T-cell (primary cell): ENCODE measurements at regions not wholly inside any gene's neighbourhood (a gene's known extent, or its start where the extent isn't known, plus 50 kb on each side); places are given as distances from the start of the nearest gene placed in this dataset.
A peak's percentile ranks its signal among the peaks of the same experiment; 100 is the strongest.
"Not testable (repeated sequence)": the region's sequence is repeated elsewhere in the genome, so short reads cannot be mapped to it uniquely, and the experiment has no call there.

ENCODE experiments used
- ATAC-seq, 4 experiments: fragments of 200-7000 bp in 3 of 4; fragments of 150-1000 bp in 1 of 4; cut with Tn5 transposase; replicated peaks in 1 of 4; 1 replicate in 3 of 4; 2 replicates in 1 of 4; pipeline ENCODE4 v1.10.0; 2021; ENCODE audit warnings: moderate library complexity in 3 of 4, mild to moderate bottlenecking in 2 of 4, moderate number of reproducible peaks in 1 of 4
- CTCF ChIA-PET, 2 donors: fragments of 300-600 bp; sonication (Branson Sonifier 250); formaldehyde crosslinking; loops; one replicate each; lab custom pipeline; 2022; ENCODE audit warnings: antibody characterized with exemption in 2 of 2; lab: Charles Lee
- POLR2A ChIA-PET, 2 donors: fragments of 300-600 bp; sonication (Branson Sonifier 250); formaldehyde crosslinking; loops; one replicate each; lab custom pipeline; 2022; ENCODE audit warnings: antibody characterized with exemption in 2 of 2; lab: Charles Lee
- DNase-seq, 35 experiments: peaks; one replicate each; pipeline versions ENCODE4 v3.0.0 to v3.0.0-alpha.2; 2013 to 2023
- H3K27ac ChIP-seq: one replicate; pipeline ENCODE4 v1.5.1; 2013; ENCODE audit warnings: low read length
- H3K27me3 ChIP-seq, 2 experiments: replicated peaks in 1 of 2; 1 replicate in 1 of 2; 2 replicates in 1 of 2; pipeline versions ENCODE4 v1.6.1 to v1.7.0; 2013; ENCODE audit warnings: low read length in 1 of 2, mixed read lengths in 1 of 2; ENCODE audit not compliant: control insufficient read depth in 2 of 2, insufficient read depth in 2 of 2; ENCODE audit errors: extremely low read depth in 1 of 2
- H3K36me3 ChIP-seq, 2 donors: 1 replicate in 1 of 2; 2 replicates in 1 of 2; pipeline versions ENCODE4 v1.6.1 to v1.7.0; 2013; ENCODE audit warnings: low read length in 1 of 2; ENCODE audit not compliant: control insufficient read depth in 2 of 2, insufficient read depth in 1 of 2; ENCODE audit errors: extremely low read depth in 1 of 2
- H3K4me1 ChIP-seq, 2 experiments: 1 replicate in 1 of 2; 2 replicates in 1 of 2; pipeline versions ENCODE4 v1.6.1 to v1.7.0; 2013; ENCODE audit warnings: low read length in 2 of 2, mixed read lengths in 1 of 2; ENCODE audit not compliant: insufficient read depth in 2 of 2, control insufficient read depth in 1 of 2; ENCODE audit errors: extremely low read depth in 1 of 2
- H3K4me3 ChIP-seq, 2 donors: 1 replicate in 1 of 2; 2 replicates in 1 of 2; pipeline versions ENCODE4 v1.5.1 to v1.7.0; 2013; ENCODE audit warnings: mild to moderate bottlenecking in 2 of 2, low read length in 1 of 2, moderate library complexity in 1 of 2; ENCODE audit not compliant: control insufficient read depth in 1 of 2; ENCODE audit errors: extremely low read depth in 1 of 2
- H3K9me3 ChIP-seq: 2 replicates; pipeline ENCODE4 v1.7.0; 2013
- H3K27ac Mint-ChIP-seq, 2 donors: one replicate each; pipeline ENCODE4 v1.8.0; 2020 to 2021; ENCODE audit warnings: mild to moderate bottlenecking in 2 of 2, mixed read lengths in 2 of 2
- H3K27me3 Mint-ChIP-seq, 2 donors: one replicate each; pipeline ENCODE4 v1.8.0; 2021 to 2022; ENCODE audit warnings: mixed read lengths in 2 of 2
- H3K36me3 Mint-ChIP-seq: one replicate; pipeline ENCODE4 v1.8.0; 2021; ENCODE audit warnings: mixed read lengths
- H3K4me1 Mint-ChIP-seq, 3 donors: one replicate each; pipeline ENCODE4 v1.8.0; 2020 to 2022; ENCODE audit warnings: mixed read lengths in 3 of 3, mild to moderate bottlenecking in 1 of 3
- H3K4me3 Mint-ChIP-seq, 3 donors: one replicate each; pipeline ENCODE4 v1.8.0; 2020 to 2022; ENCODE audit warnings: mild to moderate bottlenecking in 3 of 3, mixed read lengths in 3 of 3, moderate library complexity in 3 of 3
- H3K9me3 Mint-ChIP-seq, 3 donors: one replicate each; pipeline ENCODE4 v1.8.0; 2020 to 2022; ENCODE audit warnings: mixed read lengths in 3 of 3
- WGBS: methylation state at CpG from one replicate; pipeline ENCODE4 v1.1.5; 2013; ENCODE audit warnings: missing lambda C conversion rate; ENCODE audit not compliant: insufficient coverage; 5-methylcytosine and 5-hydroxymethylcytosine counted together

DNA sequence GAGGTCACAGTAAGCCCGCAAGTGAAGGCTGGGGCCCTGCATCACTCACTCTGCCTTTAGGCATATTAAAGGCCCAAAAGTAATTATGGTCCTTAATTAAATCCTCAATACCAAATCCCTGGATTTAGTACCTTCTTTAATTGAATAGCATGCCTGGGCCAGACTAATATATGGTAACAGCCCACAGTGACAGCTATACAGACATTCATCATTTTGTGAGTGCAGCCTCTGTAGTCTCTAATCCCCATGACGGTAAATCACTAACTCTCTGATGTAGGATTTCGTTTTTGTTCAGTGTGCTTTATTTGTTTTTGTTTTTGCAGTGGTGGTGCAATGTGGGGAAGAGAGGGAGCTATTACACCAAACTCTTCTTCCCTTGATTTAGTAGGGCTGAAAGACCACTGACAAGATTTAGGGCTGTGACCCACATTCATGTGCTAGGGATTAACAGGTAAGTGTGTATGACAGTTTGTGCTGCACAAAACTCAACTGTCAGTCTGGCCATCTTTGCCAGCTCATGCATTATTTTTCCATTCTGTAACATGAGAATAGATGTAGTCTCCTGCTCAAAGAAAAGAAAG is 60.6 kb upstream of the SLC39A8 start:
- Mint-ChIP-seq H3K9me3 (no peaks in the 10 kb centered on the region), H3K27ac (no peak overlapping the region), H3K4me1 (no peaks in the 10 kb centered on the region), H3K36me3 (no peaks in the 10 kb centered on the region), H3K4me3 (no peak overlapping the region), H3K27me3 (no peaks in the 10 kb centered on the region)
- H3K36me3 ChIP-seq, result no peaks in the 10 kb centered on the region
- no peak for DNase-seq
- no peak overlapping the region for H3K4me3 ChIP-seq
- H3K27ac ChIP-seq, result no peak overlapping the region
- ChIA-PET POLR2A (interaction anchor here in 1 of 2 donors (0.5 kb wide), 1 partner anchor 720 kb away, joined by 4 read pairs; no protein-coding TSS in a partner anchor), CTCF (interaction anchor here (0.6 to 1.2 kb wide), 4 partner anchors 9 to 60 kb away, joined by 3 to 5 read pairs (median 3); partner anchors contain the start of gene SLC39A8 (in 1 of the 2))
- WGBS, result no CpG with 5 or more reads among the region's 3 CpGs
- no peaks in the 10 kb centered on the region for H3K4me1 ChIP-seq
- ATAC-seq, result no peak
- H3K27me3 ChIP-seq, result no peaks in the 10 kb centered on the region
- no peaks in the 10 kb centered on the region for H3K9me3 ChIP-seq

DNA sequence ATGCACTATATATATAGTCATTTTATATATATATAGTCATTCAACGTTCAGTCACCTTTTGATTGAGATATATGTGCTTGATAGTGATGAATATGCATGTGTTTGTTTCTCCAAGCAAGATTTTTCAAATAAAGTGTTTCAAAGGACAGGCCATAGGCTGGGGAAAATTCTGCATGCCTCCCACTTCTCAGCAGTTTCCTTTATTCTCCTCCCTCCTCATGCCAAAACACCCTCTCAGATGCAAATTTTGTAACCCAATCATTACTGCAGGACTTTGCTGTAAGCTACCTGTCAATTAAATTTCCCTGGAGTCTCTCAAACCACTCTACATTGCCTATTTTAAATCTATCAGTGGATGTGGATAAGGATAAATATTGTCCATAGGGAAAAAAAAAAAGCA is 65.6 kb upstream of the SLC39A8 start:
- ATAC-seq, H3K36me3 Mint-ChIP-seq, H3K27me3 Mint-ChIP-seq, H3K27ac ChIP-seq, H3K4me1 Mint-ChIP-seq, H3K9me3 ChIP-seq, H3K4me1 ChIP-seq, H3K36me3 ChIP-seq, H3K27ac Mint-ChIP-seq, H3K4me3 ChIP-seq, POLR2A ChIA-PET, H3K27me3 ChIP-seq, DNase-seq, H3K9me3 Mint-ChIP-seq, CTCF ChIA-PET, H3K4me3 Mint-ChIP-seq: not testable (repeated sequence)
- no CpG with 5 or more reads among the region's 1 CpG for WGBS

DNA sequence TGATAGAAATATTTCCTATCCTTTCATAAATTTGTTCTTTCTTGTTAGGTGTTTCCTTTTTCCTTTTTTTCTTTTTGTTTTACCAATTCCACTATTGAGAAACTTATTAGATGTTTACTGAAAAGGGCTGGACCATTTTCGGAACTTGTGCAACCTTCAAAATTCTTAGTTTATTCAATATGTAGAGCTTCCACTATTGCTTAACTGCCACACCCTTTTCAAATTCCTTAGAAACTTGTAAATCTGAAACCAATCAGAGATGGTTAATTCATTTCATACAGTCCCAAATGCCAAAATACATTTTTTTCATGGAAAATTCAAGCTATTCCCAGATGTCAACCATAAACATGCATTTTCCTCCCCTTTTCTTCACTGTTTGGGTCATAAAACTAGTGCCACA is 66.1 kb upstream of the SLC39A8 start:
- ATAC-seq (no peak), DNase-seq (no peak)
- Mint-ChIP-seq H3K4me3 (no peak overlapping the region), H3K27ac (no peak overlapping the region), H3K27me3 (no peaks in the 10 kb centered on the region), H3K4me1 (no peaks in the 10 kb centered on the region), H3K9me3 (no peaks in the 10 kb centered on the region), H3K36me3 (no peaks in the 10 kb centered on the region)
- Histone ChIP-seq H3K4me3 (no peak overlapping the region), H3K36me3 (no peaks in the 10 kb centered on the region), H3K9me3 (no peaks in the 10 kb centered on the region), H3K4me1 (no peaks in the 10 kb centered on the region), H3K27me3 (no peaks in the 10 kb centered on the region), H3K27ac (no peak overlapping the region)
- ChIA-PET POLR2A (no interaction called here), CTCF (no interaction called here)
- no CpG with 5 or more reads among the region's 1 CpG for WGBS

DNA sequence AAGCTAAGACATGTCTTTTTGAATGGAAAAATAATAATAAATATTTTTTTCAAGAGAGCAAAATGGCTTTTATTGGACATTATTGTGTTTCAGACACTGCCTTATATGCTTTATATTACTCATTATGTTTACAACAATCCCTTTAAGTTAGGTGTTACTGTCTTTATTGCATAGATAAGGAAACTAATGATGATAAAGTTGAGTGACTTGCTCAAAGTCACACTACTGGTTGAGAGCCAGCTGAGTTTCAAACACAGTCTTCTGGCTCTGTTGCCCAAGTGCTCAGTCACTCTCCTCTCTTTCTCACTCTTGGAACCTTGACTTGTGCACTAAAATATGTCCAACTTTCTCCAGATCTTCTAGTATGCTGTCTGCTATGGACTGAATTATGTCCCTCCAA is 71.5 kb upstream of the SLC39A8 start:
- Histone ChIP-seq H3K4me3 (no peak overlapping the region), H3K27me3 (no peaks in the 10 kb centered on the region), H3K9me3 (no peaks in the 10 kb centered on the region), H3K36me3 (no peaks in the 10 kb centered on the region), H3K27ac (no peak overlapping the region), H3K4me1 (no peaks in the 10 kb centered on the region)
- DNase-seq, result no peak
- Mint-ChIP-seq H3K27me3 (peaks cover 0 to 1% of the 10 kb centered on the region in 2 donors), H3K36me3 (no peaks in the 10 kb centered on the region), H3K9me3 (no peaks in the 10 kb centered on the region), H3K27ac (no peak overlapping the region), H3K4me1 (no peaks in the 10 kb centered on the region), H3K4me3 (no peak overlapping the region)
- ChIA-PET CTCF (interaction anchor here in 1 of 2 donors (0.6 kb wide), 1 partner anchor 8 kb away, joined by 3 read pairs; no protein-coding TSS in a partner anchor), POLR2A (interaction anchor here in 1 of 2 donors (0.6 kb wide), 1 partner anchor 201 kb away, joined by 3 read pairs; no protein-coding TSS in a partner anchor)
- ATAC-seq, result no peak

DNA sequence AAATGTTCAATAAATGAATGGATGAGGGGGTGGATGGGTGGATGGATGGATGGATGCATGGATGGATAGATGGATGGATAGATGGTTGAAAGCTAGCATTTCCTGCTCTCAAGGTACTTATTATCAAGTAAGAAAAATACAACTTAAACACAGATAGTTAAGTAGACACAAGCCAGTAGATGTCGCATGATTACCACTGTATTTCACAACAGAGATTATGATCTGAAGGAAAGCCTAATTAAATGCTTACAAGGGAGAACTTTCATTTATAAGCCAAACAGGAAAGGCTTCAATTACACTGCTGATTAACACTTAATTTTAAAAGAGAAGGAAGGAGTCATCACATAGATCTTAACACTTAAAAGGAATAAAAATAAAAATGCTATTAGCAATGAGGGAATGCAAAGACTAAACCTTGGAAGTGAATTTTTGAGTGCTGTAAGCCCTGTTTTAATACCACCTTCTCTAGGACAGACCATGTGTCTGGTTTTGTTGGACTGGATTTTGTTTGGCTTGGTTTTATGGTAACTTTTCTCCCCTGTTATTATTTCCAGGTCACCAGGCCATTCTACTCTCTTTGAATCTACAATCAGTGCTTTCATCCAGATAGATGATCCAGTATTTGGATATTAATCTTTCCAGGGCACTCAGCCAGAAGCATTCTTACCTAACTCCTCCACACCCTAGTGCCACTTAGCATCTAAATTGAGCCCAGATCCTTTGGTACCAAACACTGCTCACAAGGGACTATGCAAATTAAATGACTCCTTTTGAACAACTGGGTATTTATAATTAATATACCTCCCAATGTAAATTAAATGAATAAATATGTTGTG is 75.5 kb upstream of the SLC39A8 start:
- no peaks in the 10 kb centered on the region for H3K36me3 ChIP-seq
- H3K36me3 Mint-ChIP-seq, result no peaks in the 10 kb centered on the region
- CTCF ChIA-PET, result interaction anchor here (0.6 to 1.2 kb wide), 5 partner anchors 10 to 678 kb away, joined by 3 to 9 read pairs (median 4); no protein-coding TSS in a partner anchor
- no peaks in the 10 kb centered on the region for H3K9me3 Mint-ChIP-seq
- ATAC-seq, result peak in 1 of 4 experiments; percentile 31
- no peaks in the 10 kb centered on the region for H3K9me3 ChIP-seq
- POLR2A ChIA-PET, result interaction anchor here in 1 of 2 donors (0.5 kb wide), 1 partner anchor 10 kb away, joined by 3 read pairs; no protein-coding TSS in a partner anchor
- peaks cover 4 to 9% (median 8%) of the 10 kb centered on the region in 3 donors for H3K4me1 Mint-ChIP-seq
- DNase-seq, result peak in 1 of 35 experiments; percentile 17
- H3K4me3 Mint-ChIP-seq, result no peak overlapping the region
- no peak overlapping the region for H3K27ac ChIP-seq
- no peaks in the 10 kb centered on the region for H3K4me1 ChIP-seq
- H3K27me3 Mint-ChIP-seq, result peaks cover 0 to 1% of the 10 kb centered on the region in 2 donors
- no CpG with 5 or more reads among the region's 1 CpG for WGBS
- H3K4me3 ChIP-seq, result no peak overlapping the region
- no peaks in the 10 kb centered on the region for H3K27me3 ChIP-seq
- H3K27ac Mint-ChIP-seq, result no peak overlapping the region

DNA sequence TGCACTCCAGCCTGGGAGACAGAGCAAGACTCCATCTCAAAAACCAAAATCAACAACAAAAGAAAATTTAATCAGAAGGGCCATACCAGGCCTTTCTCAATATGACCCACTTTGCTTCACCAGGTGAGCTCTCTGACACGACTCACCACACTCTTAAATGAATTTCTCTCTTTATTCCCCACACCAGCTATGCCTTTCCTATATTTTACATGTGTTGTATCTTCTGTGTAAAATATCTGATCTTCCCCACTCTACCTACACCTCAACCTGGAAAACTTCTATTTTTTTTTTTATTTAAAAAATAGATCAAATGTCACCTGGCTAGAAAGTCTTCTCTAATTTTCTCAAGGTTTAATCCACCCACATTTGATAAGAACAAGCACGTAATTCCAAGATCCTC is 77.6 kb upstream of the SLC39A8 start:
- H3K27ac ChIP-seq, result no peak overlapping the region
- no peaks in the 10 kb centered on the region for H3K36me3 ChIP-seq
- ATAC-seq (no peak), DNase-seq (no peak)
- no peak overlapping the region for H3K4me3 Mint-ChIP-seq
- peaks cover 4 to 9% (median 8%) of the 10 kb centered on the region in 3 donors for H3K4me1 Mint-ChIP-seq
- no peaks in the 10 kb centered on the region for H3K4me1 ChIP-seq
- ChIA-PET POLR2A (interaction anchor here in 1 of 2 donors (0.6 kb wide), 1 partner anchor 1074 kb away, joined by 3 read pairs; no protein-coding TSS in a partner anchor), CTCF (no interaction called here)
- no peaks in the 10 kb centered on the region for H3K9me3 ChIP-seq
- no peaks in the 10 kb centered on the region for H3K27me3 Mint-ChIP-seq
- H3K9me3 Mint-ChIP-seq, result no peaks in the 10 kb centered on the region
- no peak overlapping the region for H3K4me3 ChIP-seq
- no peak overlapping the region for H3K27ac Mint-ChIP-seq
- no peaks in the 10 kb centered on the region for H3K36me3 Mint-ChIP-seq
- no CpG with 5 or more reads among the region's 2 CpGs for WGBS
- H3K27me3 ChIP-seq, result no peaks in the 10 kb centered on the region
